ENCODE measurements at regions not wholly inside any gene's neighbourhood (a gene's known extent, or its start where the extent isn't known, plus 50 kb on each side); places are given as distances from the start of the nearest gene placed in this dataset.

GRCh38 chr3:6449099-6449498, 411.8 kb upstream of the GRM7 start:
- H3K27ac ChIP-seq (replicated peaks): no peak overlapping the region
- no peak overlapping the region for H3K4me3 ChIP-seq
- H3K36me3 ChIP-seq: no peaks in the 10 kb centered on the region
- TF ChIP-seq CTCF (IDR thresholded peaks at IDR 0.05; ENCODE audit: borderline replicate concordance): no peak
- H3K9me3 ChIP-seq (replicated peaks): no peaks in the 10 kb centered on the region
- intact Hi-C loops (cut with micrococcal nuclease): no loop called here
- H3K27me3 ChIP-seq (ENCODE audit: low read depth): no peaks in the 10 kb centered on the region
- DNase-seq: no peak
- no peaks in the 10 kb centered on the region for H3K4me1 ChIP-seq

GRCh38 chr3:6452974-6453373, 407.9 kb upstream of the GRM7 start:
- intact Hi-C loops (cut with micrococcal nuclease): no loop called here
- no peaks in the 10 kb centered on the region for H3K36me3 ChIP-seq
- H3K9me3 ChIP-seq (replicated peaks): no peaks in the 10 kb centered on the region
- DNase-seq: no peak
- no peak overlapping the region for H3K27ac ChIP-seq (replicated peaks)
- H3K4me1 ChIP-seq: no peaks in the 10 kb centered on the region
- TF ChIP-seq CTCF (IDR thresholded peaks at IDR 0.05; ENCODE audit: borderline replicate concordance): no peak
- H3K27me3 ChIP-seq (ENCODE audit: low read depth): no peaks in the 10 kb centered on the region
- H3K4me3 ChIP-seq: no peak overlapping the region

- no peak for DNase-seq
- no peaks in the 10 kb centered on the region for H3K9me3 ChIP-seq (replicated peaks)
- no peak overlapping the region for H3K27ac ChIP-seq (replicated peaks)
- intact Hi-C loops (cut with micrococcal nuclease): no loop called here
- no peaks in the 10 kb centered on the region for H3K27me3 ChIP-seq (ENCODE audit: low read depth)
- H3K4me1 ChIP-seq: no peaks in the 10 kb centered on the region
- no peak for TF ChIP-seq CTCF (IDR thresholded peaks at IDR 0.05; ENCODE audit: borderline replicate concordance)
- no peaks in the 10 kb centered on the region for H3K36me3 ChIP-seq
- H3K4me3 ChIP-seq: no peak overlapping the region
These were observed 405.9 kb upstream of the GRM7 start for GRCh38 chr3:6455031-6455430.

GRCh38 chr3:6467186-6467585, 393.7 kb upstream of the GRM7 start:
- intact Hi-C loops (cut with micrococcal nuclease): no loop called here
- no peak for DNase-seq
- Histone ChIP-seq H3K4me3 (no peak overlapping the region), H3K27ac (replicated peaks) (no peak overlapping the region), H3K36me3 (no peaks in the 10 kb centered on the region), H3K27me3 (ENCODE audit: low read depth) (no peaks in the 10 kb centered on the region), H3K9me3 (replicated peaks) (peaks cover 12% of the 10 kb centered on the region), H3K4me1 (no peaks in the 10 kb centered on the region)
- no peak for TF ChIP-seq CTCF (IDR thresholded peaks at IDR 0.05; ENCODE audit: borderline replicate concordance)

- no peaks in the 10 kb centered on the region for H3K9me3 ChIP-seq (replicated peaks)
- DNase-seq: no peak
These were observed 392.3 kb upstream of the GRM7 start for GRCh38 chr3:6468589-6468988.

More at GRCh38 chr3:6468589-6468988, 392.3 kb upstream of the GRM7 start:
- Histone ChIP-seq H3K4me1 (no peaks in the 10 kb centered on the region), H3K4me3 (no peak overlapping the region), H3K27me3 (ENCODE audit: low read depth) (no peaks in the 10 kb centered on the region), H3K27ac (replicated peaks) (no peak overlapping the region), H3K36me3 (no peaks in the 10 kb centered on the region)
- TF ChIP-seq CTCF (IDR thresholded peaks at IDR 0.05; ENCODE audit: borderline replicate concordance): no peak
- intact Hi-C loops (cut with micrococcal nuclease): no loop called here

All from left ventricle myocardium inferior (tissue), 1 donor.